Activated CD8-positive, alpha-beta T cell treated with anti-CD3 and anti-CD28 coated beads for 36 hours (primary cell): ENCODE measurements at regions not wholly inside any gene's neighbourhood (a gene's known extent, or its start where the extent isn't known, plus 50 kb on each side); places are given as distances from the start of the nearest gene placed in this dataset.

Source experiments
- ATAC-seq: fragments of 200-7000 bp; cut with Tn5 transposase; one replicate; pipeline ENCODE4 v1.10.0; 2021; ENCODE audit warnings: mild to moderate bottlenecking, moderate library complexity
- CTCF ChIA-PET: fragments of 350-600 bp; sonication (Branson Sonifier 250); formaldehyde crosslinking; loops from one replicate; lab custom pipeline; 2021; ENCODE audit warnings: antibody characterized with exemption; lab: Charles Lee
- POLR2A ChIA-PET: fragments of 350-600 bp; sonication (Branson Sonifier 250); formaldehyde crosslinking; loops from one replicate; lab custom pipeline; 2021; ENCODE audit warnings: antibody characterized with exemption; lab: Charles Lee
- DNase-seq: peaks from one replicate; pipeline ENCODE4 v3.0.0-alpha.2; 2020
- H3K27ac Mint-ChIP-seq: one replicate; pipeline ENCODE4 v1.8.0; 2021; ENCODE audit warnings: mild to moderate bottlenecking, mixed read lengths
- H3K27me3 Mint-ChIP-seq: one replicate; pipeline ENCODE4 v1.8.0; 2021; ENCODE audit warnings: mixed read lengths
- H3K36me3 Mint-ChIP-seq: one replicate; pipeline ENCODE4 v1.8.0; 2021; ENCODE audit warnings: low read depth, mixed read lengths
- H3K4me1 Mint-ChIP-seq: one replicate; pipeline ENCODE4 v1.8.0; 2021; ENCODE audit warnings: low read depth, mixed read lengths
- H3K4me3 Mint-ChIP-seq: one replicate; pipeline ENCODE4 v1.8.0; 2021; ENCODE audit warnings: mild to moderate bottlenecking, moderate library complexity, mixed read lengths
- H3K9me3 Mint-ChIP-seq: one replicate; pipeline ENCODE4 v1.8.0; 2021; ENCODE audit warnings: mixed read lengths
- intact Hi-C: fragments of 100-400 bp; cut with micrococcal nuclease; formaldehyde crosslinking; loops from one replicate; pipeline ENCODE4 v1.10.0; 2022
- TF ChIP-seq, protein P1 (sequence below): fragments of 200-600 bp; IDR thresholded peaks from one replicate; pipeline ENCODE4 v1.8.0; 2022; ENCODE audit warnings: antibody characterized with exemption, mild to moderate bottlenecking

GRCh38 chr18:39636931-39637330, 2071.3 kb upstream of the CELF4 start:
- ATAC-seq, result no peak
- intact Hi-C loops, result no loop called here
- Mint-ChIP-seq H3K27me3 (no peaks in the 10 kb centered on the region), H3K4me3 (no peak overlapping the region), H3K4me1 (no peaks in the 10 kb centered on the region), H3K9me3 (no peaks in the 10 kb centered on the region), H3K27ac (no peak overlapping the region), H3K36me3 (no peaks in the 10 kb centered on the region)
- POLR2A ChIA-PET, result no interaction called here
- TF ChIP-seq, protein P1, sequence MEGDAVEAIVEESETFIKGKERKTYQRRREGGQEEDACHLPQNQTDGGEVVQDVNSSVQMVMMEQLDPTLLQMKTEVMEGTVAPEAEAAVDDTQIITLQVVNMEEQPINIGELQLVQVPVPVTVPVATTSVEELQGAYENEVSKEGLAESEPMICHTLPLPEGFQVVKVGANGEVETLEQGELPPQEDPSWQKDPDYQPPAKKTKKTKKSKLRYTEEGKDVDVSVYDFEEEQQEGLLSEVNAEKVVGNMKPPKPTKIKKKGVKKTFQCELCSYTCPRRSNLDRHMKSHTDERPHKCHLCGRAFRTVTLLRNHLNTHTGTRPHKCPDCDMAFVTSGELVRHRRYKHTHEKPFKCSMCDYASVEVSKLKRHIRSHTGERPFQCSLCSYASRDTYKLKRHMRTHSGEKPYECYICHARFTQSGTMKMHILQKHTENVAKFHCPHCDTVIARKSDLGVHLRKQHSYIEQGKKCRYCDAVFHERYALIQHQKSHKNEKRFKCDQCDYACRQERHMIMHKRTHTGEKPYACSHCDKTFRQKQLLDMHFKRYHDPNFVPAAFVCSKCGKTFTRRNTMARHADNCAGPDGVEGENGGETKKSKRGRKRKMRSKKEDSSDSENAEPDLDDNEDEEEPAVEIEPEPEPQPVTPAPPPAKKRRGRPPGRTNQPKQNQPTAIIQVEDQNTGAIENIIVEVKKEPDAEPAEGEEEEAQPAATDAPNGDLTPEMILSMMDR, result no peak
- CTCF ChIA-PET, result no interaction called here
- no peak for DNase-seq

DNA sequence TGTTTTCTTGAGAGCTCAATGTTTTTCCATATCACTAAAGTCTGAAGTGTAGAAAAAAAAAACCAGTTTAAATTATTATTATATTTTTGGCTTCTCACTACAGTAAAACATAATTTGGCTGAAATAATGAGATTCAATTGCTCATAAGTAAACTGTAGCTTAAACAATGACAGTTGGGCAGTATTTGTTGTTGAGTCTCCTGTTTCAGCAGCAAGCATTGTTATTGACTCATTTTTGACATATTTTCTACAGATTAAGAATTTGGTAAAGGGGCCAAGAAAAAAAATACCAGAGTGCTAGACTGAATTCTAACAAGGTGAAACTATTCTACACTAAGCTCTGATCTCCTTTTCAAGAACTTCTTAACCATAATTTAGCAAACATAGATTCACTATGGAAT, 2070.4 kb upstream of the CELF4 start:
- H3K4me1 Mint-ChIP-seq, result no peaks in the 10 kb centered on the region
- H3K36me3 Mint-ChIP-seq, result no peaks in the 10 kb centered on the region
- no peaks in the 10 kb centered on the region for H3K9me3 Mint-ChIP-seq
- intact Hi-C loops, result no loop called here
- no peak overlapping the region for H3K27ac Mint-ChIP-seq
- no peak overlapping the region for H3K4me3 Mint-ChIP-seq
- TF ChIP-seq, protein P1, result no peak
- ATAC-seq, result no peak
- no peaks in the 10 kb centered on the region for H3K27me3 Mint-ChIP-seq
- POLR2A ChIA-PET, result no interaction called here
- CTCF ChIA-PET, result no interaction called here
- DNase-seq, result no peak

- no peak for DNase-seq
- ChIA-PET CTCF (no interaction called here), POLR2A (no interaction called here)
- no peaks in the 10 kb centered on the region for H3K4me1 Mint-ChIP-seq
- no peak overlapping the region for H3K27ac Mint-ChIP-seq
- TF ChIP-seq, protein P1, result no peak
- no peaks in the 10 kb centered on the region for H3K36me3 Mint-ChIP-seq
- intact Hi-C loops, result no loop called here
- no peaks in the 10 kb centered on the region for H3K9me3 Mint-ChIP-seq
- H3K4me3 Mint-ChIP-seq, result no peak overlapping the region
- no peaks in the 10 kb centered on the region for H3K27me3 Mint-ChIP-seq
- ATAC-seq, result no peak
Observed at GRCh38 chr18:39635192-39635591, 2069.6 kb upstream of the CELF4 start.

- no peaks in the 10 kb centered on the region for H3K36me3 Mint-ChIP-seq
- CTCF ChIA-PET, result no interaction called here
- no peaks in the 10 kb centered on the region for H3K9me3 Mint-ChIP-seq
- no peaks in the 10 kb centered on the region for H3K27me3 Mint-ChIP-seq
- POLR2A ChIA-PET, result no interaction called here
- no peak overlapping the region for H3K27ac Mint-ChIP-seq
- H3K4me1 Mint-ChIP-seq, result no peaks in the 10 kb centered on the region
- no peak for ATAC-seq
- no peak overlapping the region for H3K4me3 Mint-ChIP-seq
- intact Hi-C loops, result no loop called here
- TF ChIP-seq, protein P1, result no peak
- no peak for DNase-seq
Observed at GRCh38 chr18:39627936-39628335, 2062.3 kb upstream of the CELF4 start.

- Mint-ChIP-seq H3K27ac (no peak overlapping the region), H3K4me3 (no peak overlapping the region)
- POLR2A ChIA-PET, result no interaction called here
Observed at GRCh38 chr18:39624961-39625360, 2059.4 kb upstream of the CELF4 start.

More at GRCh38 chr18:39624961-39625360, 2059.4 kb upstream of the CELF4 start:
- CTCF ChIA-PET, result no interaction called here
- intact Hi-C loops, result no loop called here
- no peaks in the 10 kb centered on the region for H3K9me3 Mint-ChIP-seq
- H3K27me3 Mint-ChIP-seq, result no peaks in the 10 kb centered on the region
- ATAC-seq (no peak), DNase-seq (no peak)
- TF ChIP-seq, protein P1, result no peak
- no peaks in the 10 kb centered on the region for H3K4me1 Mint-ChIP-seq
- H3K36me3 Mint-ChIP-seq, result no peaks in the 10 kb centered on the region
